ENCODE measurements at regions not wholly inside any gene's neighbourhood (a gene's known extent, or its start where the extent isn't known, plus 50 kb on each side); places are given as distances from the start of the nearest gene placed in this dataset.

GRCh38 chr7:128170461-128170860, 70.6 kb upstream of the LEP start:
- TF ChIP-seq, protein P1, sequence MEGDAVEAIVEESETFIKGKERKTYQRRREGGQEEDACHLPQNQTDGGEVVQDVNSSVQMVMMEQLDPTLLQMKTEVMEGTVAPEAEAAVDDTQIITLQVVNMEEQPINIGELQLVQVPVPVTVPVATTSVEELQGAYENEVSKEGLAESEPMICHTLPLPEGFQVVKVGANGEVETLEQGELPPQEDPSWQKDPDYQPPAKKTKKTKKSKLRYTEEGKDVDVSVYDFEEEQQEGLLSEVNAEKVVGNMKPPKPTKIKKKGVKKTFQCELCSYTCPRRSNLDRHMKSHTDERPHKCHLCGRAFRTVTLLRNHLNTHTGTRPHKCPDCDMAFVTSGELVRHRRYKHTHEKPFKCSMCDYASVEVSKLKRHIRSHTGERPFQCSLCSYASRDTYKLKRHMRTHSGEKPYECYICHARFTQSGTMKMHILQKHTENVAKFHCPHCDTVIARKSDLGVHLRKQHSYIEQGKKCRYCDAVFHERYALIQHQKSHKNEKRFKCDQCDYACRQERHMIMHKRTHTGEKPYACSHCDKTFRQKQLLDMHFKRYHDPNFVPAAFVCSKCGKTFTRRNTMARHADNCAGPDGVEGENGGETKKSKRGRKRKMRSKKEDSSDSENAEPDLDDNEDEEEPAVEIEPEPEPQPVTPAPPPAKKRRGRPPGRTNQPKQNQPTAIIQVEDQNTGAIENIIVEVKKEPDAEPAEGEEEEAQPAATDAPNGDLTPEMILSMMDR (conservative IDR thresholded peaks at IDR 0.05; ENCODE audit: low read length), result no peak
- no peak for TF ChIP-seq EZH2phosphoT487 (IDR thresholded peaks at IDR 0.05; ENCODE audit: borderline replicate concordance, low read depth, low read length)
